NAMALWA (cell line): ENCODE measurements at regions not wholly inside any gene's neighbourhood (a gene's known extent, or its start where the extent isn't known, plus 50 kb on each side); places are given as distances from the start of the nearest gene placed in this dataset.

Source experiments
- DNase-seq: peaks from one replicate; pipeline ENCODE4 v3.0.0-alpha.2; 2015; ENCODE audit warnings: low spot score

DNA sequence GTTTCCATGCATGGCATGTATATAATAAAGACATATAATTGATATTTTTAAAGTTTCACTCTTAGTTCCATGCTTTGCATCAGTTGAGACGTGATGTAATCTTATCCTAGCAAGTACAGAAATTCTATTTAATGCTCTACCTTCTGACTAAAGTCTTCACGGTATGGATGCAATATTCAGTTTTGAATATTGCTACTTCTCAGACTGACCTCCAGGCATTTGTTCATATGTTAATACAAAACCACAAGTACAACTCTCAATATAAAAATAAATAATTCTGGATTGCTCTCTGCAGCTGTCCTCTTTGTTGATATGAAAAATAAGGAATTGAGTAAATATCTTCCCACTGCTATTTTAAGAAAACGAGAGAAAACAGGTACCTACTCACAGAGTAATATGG is 309.8 kb upstream of the HAND2 start:
- DNase-seq = no peak

DNA sequence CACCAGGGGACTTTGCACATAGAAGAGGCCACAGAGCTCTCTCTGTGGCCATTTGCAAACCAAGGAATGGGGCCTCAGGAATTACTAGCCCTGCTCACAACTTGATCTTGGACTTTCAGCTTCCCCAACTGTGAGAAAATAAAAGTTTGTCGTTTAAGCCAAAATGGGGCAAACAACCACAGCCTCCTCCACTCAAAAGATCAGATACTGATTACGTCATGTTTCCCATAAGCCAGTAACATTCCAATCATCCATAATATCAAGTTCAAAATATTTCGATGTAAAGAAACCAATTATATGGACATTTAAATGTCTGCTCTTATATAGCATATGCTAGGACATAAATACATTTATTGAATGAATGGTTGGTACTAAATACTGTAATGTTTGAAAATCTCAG is 307.5 kb upstream of the HAND2 start:
- no peak for DNase-seq

DNA sequence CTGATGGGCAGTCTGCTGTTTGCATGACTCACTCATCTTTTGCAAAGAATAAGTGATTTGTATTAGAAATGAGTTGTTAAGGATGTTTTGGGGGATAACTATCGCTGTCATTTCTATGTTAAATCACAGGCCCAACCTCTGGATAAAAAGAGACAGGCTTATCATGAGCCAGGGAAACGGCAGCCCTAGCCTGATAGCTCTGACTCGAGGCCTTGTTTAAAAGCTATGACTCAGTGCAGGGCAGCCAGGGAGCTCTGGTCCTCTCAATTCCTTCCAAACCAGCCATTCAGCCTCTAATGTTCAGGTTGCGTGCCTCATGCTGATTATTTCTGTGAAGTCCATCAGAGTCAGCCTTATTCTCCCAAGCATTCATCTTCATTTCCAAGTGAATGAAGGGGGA is 305.9 kb upstream of the HAND2 start:
- DNase-seq = no peak

DNA sequence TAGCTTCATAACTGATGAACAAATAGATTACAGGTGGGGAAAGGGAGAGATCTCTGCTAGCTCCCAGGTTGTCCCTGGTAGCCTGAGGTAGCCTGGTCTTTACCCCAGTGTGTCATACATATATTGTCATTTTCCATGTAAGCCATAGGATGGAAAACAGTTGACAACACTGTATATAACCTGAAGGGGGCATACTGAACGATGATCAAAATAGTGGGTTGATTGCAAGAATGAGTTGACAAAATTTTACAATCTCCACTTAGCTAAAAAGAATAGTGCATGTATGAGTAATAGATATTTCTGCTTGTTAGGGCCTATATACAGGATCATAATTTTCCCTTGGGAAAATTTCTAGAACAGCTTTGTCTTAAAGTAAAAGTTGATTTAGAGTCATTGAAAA is 304.1 kb upstream of the HAND2 start:
- peak; percentile 30 for DNase-seq

DNA sequence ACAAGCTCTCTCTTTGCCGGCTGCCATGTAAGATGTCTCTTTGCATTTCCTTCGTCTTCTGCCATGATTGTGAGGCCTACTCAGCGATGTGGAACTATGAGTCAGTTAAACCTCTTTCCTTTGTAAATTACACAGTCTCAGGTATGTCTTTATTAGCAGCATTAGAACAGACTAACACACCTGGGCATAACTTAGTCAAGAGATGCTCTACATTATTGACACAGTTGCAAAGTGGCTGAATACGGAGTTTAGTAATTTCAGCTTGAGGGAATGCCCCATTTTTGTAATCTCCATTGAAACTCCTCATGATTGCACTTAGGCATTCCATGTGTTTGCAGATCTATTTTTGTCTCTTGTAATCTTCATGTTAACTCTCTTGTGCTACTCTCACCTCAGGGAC is 299.5 kb upstream of the HAND2 start:
- DNase-seq = no peak

DNA sequence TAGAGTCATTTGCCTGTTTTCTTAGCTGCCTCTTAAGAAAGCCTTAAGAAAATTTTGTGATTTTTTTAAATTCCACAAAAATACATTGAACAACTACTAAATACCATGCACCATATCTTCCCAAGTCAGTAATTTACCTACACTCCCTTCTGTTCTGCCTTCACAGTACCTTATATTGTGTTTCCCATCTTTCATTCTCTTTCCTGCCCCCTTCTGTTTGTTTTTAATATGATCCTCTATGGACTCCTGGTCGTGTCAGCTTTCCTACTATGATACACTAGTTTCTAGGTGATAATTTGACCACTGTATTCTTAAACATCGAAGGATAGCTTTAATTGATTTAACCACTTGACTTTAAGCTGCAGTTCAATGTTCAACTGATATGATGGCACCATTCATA is 297.7 kb upstream of the HAND2 start:
- DNase-seq = peak; percentile 12

DNA sequence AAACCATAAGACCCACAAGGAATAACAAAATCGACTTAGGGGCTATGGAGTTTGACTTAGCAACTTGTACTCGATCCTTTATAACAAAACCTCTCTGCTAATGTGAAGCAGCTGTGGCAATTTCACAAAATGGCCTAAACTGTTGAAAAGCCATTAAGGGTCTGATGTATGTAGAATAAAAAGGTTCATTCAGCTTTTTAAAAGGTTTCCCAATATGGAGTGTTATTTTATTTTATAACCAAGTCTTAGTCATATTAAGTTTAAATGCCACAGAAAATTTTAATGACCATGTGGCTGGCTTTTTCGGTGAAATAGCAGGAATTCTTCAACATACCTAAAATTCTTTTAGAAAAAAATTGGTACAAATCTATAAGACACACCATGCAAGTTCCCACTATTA is 291.8 kb upstream of the HAND2 start:
- DNase-seq = no peak

DNA sequence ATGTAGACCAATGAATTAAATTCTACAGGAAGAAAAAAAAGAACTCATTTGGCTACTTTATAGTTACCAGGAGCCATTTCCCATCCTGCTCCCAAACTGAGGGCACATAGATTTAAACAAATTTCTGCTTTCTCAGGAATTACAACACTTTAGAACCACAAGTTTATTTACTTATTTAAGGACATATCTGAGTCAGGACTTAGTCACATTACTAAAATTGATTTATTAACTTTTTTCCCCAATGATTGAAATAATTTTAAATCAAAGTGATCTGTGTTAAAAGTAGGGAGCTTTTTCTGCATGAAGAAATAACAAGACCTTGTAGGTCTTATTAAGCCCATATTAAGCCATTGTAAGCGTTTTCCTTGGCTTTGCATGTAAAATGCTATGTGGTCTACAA is 291.0 kb upstream of the HAND2 start:
- no peak for DNase-seq

DNA sequence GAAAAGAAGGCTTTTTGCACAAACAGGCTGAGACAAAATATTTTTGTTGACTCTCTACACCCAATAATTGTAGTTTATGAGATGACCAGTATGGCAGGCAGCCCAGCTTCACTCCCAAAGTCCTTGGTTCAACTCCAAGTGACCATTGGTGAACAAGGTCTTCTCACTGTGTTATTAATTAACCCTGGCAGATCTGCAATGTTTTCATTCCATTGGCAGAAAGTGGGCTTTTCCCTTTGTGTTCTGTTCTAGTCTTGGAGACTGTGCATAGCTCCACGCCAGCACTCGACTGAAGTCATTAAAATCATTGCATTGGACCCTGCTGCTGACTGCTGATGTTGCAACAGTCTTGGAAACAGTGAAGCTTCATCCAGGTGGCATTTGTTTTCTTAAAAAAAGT is 277.3 kb upstream of the HAND2 start:
- DNase-seq = no peak

DNA sequence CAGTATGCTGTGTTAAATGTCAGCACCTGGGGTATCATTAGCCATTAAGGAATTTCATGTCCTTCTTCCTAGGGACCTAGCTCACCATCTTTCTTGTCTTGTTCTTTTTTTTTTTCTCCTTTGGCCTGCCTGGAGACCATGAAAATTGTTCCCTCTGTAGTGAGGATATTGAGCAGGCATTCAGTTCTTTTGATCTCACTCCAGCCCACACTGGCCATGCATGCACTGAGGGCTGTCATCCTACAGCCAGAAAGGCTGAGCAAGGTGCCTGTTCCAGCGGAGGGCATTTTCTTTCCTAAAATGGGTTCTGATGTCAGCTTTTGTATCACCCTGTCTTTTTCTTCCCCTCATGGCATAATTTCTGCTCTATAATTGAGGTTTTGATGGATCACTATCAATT is 275.9 kb upstream of the HAND2 start:
- DNase-seq = no peak

DNA sequence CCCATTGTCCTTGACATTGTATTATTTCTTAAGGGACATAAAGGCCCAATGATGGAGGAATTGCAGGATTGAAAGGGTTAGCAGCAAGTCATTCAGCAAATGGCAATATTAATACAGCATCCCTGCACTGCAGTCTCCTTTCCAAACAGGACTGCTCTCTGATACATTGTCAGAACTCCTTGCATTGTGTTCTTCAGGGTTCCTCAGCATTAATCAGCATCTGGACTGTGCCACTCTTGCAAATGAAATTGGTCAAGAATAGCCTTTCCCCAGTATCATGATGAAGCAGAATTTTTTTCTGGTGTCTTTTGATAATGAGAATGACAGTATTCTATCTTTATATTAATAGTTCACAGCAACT is 272.6 kb upstream of the HAND2 start:
- no peak for DNase-seq

DNA sequence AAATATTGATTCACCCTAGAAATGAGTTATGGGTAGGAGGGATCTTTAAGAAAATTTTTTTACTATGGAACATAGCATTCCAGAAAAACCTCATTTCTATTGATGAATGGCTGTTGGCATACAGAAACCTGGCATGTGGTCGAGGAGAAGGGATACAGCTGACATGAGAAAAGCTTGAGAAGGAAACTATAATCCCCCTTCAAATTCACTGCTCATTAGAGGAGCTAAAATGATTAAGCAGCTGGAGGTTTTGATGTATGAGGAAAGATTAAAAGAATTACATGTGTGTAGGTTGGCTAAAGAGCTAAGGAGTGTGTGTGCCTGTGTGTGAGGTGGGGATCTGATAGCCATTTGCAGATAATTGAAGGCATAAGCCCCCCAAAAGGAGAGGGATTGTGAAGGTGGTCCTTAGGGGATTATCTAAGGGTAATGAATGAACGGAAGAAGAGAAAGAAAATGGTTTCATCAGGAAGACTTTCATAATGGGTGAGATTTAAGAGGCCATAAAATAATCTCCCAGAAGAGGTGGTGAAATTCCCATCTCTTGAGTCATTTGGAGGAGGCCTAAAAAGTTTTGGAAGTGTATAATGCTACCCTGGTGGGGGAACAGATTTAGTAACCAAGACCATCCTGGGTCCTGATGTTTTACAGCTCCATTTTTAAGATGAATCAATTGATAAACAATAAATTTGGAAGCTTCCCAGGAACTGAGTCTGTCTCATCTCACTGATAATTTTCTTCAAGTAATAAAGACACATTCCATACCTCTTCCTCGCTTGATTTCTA is 272.0 kb upstream of the HAND2 start:
- no peak for DNase-seq

DNA sequence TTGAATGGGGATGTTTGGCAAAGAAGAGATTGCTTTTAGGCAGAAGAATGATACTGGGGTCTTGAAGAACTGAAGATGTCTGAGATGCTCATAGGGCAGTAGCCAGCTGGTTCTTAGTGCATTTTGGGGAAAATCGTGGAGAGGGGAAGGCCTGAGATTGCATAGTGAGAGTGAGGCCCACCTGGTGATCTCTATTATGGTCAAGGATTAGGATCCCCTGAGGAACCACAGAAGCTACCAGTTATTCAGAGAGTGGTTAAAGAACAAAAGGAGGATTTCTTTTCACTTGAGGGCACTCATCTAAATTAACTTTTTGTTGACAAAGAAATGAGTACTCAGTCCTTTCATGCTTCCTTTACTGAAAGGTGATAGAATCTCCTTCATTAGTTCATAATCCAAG is 271.3 kb upstream of the HAND2 start:
- no peak for DNase-seq

DNA sequence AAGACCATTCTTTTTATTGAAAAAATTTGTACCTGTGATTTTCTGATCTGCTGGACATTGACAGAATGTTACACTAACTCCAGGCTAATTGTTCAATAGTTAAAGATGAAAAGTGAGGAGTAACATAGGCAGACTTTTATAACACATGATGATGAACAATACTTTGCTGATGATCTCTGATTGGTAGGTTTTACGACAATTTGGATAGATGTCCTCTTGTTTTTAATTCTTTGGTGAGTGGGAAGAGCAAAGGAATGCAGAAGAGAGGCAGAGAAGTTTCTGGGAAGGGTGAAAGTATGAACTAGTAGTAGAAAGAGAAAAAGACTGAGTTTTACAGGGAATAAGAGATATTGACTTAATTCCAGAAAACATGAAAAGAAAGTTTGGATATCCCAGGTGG is 267.3 kb upstream of the HAND2 start:
- no peak for DNase-seq

DNA sequence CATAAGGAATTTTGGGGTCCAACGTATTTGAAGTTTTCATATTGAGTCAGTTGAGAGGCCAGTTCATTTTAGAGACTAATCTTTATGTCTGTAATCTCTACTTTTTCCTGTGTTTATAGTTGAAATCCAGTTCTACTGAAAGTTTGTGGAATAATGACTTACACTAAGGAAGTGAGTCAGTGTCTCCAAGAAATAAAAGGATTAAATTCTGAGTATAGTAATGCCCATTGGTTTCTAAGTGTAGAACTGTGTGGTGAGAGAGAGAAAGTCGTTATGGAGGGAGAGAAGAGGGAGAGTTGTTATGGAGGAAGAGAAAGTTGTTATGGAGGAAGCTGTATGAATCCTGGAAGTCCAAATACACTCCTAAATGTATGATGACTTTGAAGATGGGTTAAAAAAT is 264.6 kb upstream of the HAND2 start:
- no peak for DNase-seq

DNA sequence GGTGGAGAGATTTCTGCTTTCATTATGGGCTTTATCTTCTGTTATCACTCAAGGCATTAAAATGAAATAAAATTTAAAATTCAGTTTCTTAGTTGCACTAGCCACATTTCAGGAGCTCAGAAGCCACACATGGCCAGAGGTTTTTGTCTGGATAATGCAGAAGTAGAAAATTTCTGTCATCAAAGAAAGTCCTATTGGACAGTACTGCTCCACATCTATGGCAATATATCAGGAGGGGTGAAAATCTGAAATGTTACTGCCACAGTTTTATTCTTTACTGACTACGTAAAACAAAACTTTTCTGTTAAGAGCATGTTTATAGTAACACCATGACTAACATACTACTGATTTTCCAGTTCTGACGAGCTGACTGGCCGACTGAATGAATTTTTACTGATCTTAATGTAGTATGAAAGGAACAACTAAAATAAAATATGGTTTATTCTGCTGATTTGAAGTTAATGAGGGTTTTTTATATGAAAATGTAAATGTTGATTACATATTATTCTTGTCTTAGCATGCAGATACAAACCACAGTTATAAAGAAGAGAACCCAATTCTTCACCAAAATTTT is 264.0 kb upstream of the HAND2 start:
- DNase-seq = no peak

DNA sequence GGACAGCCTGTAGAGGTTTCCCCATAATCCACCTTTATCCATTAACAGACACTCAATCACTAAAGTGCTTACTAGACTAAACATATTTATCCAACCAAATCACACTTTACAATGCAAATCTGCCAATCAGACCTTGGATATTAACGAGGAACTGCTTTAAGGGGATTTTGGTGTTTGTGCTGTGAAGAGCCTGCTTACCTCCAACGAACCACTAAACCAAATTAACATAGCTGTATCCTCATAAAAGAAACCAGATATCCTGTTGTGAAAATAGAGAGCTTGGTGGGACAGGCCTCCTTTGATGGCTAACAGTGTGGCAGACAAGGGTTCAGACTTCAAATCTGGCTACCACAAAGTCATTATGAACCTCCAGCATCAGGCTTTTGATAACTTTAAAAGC is 252.6 kb upstream of the HAND2 start:
- no peak for DNase-seq

DNA sequence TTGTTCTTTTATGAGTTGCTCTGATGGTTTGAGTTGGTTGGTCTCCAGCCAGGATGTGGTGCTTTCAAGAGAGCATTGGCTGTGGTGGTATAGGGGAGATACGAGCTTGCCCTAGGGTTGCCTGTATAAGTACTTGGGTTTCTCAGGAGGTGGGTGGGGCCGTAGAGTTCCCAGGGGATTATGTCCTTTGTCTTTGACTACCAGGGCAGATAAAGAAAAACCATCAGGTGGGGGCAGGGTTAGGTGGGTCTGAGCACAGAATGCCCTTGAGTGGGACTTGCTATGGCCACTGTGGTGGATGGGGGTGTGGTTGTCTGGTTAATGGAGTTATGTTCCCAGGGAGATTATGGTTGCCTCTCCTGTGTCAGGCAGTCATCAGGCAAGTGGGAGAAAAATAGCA is 247.9 kb upstream of the HAND2 start:
- DNase-seq = no peak

DNA sequence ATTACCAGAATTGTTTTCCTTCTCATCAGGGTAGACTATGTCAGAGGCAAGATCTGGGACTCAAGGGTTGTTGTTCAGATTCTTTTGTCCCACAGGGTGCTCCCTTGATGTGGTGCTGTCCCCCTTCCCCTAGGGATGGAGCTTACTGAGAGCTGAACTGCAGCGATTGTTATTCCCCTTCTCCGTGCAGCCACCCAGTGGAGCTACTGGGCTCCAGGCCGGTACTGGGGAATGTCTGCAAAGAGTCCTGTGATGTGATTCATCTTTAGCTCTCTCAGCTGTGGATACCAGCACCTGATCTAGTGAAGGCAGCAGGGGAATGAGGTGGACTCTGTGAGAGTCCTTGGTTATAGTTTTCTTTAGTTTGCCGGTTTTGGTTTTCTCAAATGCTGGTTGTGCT is 247.4 kb upstream of the HAND2 start:
- no peak for DNase-seq

DNA sequence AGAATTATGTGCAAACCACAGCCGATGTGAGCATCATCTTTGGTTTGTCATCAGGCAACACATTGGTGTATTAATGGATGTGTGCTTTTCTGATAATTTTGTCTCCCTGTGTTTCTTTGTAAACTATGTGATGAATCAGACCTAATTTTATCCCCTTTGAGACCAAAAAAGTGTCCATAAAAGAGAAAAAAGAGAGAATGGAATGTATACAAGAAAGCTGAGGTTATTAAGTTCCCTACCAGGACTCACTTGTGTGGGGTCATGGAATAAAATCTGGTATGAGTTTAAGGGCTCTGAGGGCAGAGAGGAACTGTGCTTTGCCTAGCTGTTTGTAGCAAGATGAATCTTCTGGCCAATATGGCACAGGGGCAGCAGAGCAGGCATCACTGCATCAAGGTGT is 239.5 kb upstream of the HAND2 start:
- no peak for DNase-seq

DNA sequence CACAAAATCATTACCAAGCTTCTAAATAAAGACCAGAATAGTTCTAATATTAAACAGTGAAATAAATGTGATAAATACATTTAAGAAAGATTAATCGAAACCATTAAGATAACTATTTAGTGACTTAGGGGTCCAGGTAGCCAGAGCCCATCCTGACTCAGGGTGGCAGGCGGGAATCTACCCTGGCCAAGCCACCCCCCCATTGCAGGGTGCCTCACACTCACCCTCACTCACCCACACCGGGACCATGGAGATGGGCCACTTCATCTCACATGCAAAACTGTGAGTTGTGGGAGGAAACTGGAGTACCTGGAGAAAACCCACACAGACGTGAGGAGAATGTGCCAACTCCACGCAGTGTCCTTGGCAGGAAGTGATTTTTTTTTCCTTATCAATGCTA is 237.6 kb upstream of the HAND2 start:
- no peak for DNase-seq

DNA sequence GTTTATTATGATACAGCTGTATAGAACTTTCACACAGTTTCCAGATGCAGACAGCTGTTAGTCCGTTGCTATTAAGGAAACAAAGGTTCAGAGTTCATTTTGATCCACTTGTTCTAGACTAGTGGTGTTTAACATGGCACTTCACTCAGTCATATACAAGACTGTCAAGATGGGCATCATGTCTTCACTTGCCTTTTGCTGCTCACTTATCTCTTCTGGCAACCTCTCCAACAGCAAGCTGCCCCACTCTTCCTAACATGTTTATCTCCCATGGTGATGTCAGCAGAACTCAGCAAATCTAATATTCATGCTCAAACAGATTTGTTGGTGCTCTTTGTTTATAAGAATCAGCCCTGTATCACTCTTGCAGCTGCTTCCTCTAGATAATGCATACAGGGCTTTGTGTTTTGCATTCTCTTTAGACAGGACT is 236.2 kb upstream of the HAND2 start:
- DNase-seq = no peak

DNA sequence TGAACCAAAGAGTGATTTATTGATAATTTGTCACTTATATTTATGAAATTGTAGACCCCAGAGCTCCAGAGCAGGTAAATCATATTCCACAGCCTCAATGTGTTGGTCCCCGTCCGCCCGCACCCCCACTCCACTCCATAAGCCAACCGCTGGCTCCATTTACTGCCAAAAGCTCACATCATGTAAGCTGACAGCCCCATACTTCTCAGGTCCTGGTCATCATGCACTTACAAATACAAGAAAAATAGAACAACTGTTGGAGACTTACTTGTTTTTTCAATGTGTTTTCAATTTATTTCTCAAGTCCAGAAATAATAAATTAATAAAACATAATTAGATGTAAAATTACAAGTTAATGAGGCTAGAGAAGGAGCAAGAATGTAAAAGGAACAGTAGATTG is 235.7 kb upstream of the HAND2 start:
- DNase-seq = no peak

DNA sequence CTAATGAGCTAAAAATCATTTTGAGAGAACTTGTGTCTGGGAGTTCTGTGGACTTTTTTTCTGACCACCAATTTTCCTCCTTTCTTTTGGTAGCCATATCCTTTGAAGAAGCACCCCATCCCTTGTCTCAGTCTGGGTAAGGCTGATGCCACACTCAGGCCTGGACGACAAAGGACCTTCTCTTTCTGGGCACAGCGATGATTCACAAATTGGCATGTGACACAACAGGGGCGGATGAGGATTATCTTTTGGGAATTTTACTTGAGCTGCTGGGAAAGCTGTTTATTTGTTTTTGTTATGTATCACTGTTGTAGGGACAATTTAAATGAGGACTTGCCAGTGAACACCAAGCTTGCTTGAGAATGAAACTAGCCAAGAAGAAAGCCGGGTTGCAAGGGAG is 233.4 kb upstream of the HAND2 start:
- no peak for DNase-seq
